IMR-90 (cell line): ENCODE measurements at regions not wholly inside any gene's neighbourhood (a gene's known extent, or its start where the extent isn't known, plus 50 kb on each side); places are given as distances from the start of the nearest gene placed in this dataset.
A peak's percentile ranks its signal among the peaks of the same experiment; 100 is the strongest.

Experiments used
- ATAC-seq: fragments of 200-7000 bp; cut with Tn5 transposase; 2 replicates; pipeline ENCODE4 v1.9.1; 2020; ENCODE audit warnings: low read depth, mild to moderate bottlenecking, moderate library complexity
- BruUV-seq: library from RNA; stranded (reverse); fragments of 400-500 nt; replicated peaks from 2 replicates; lab custom pipeline; 2021; lab: Mats Ljungman, UMichigan
- CTCF ChIA-PET: fragments of 300-600 bp; formaldehyde crosslinking; extraction: SDS; loops from one replicate; lab custom pipeline; 2021; ENCODE audit warnings: antibody characterized with exemption; lab: Yijun Ruan, JAX
- POLR2A ChIA-PET: fragments of 300-600 bp; sonication (Branson Sonifier 250); formaldehyde crosslinking; loops from one replicate; lab custom pipeline; 2022; ENCODE audit warnings: antibody characterized with exemption; ENCODE audit not compliant: unreplicated experiment; lab: Charles Lee
- DNase-seq: peaks from one replicate; pipeline ENCODE4 v3.0.0; 2013
- H2AFZ ChIP-seq: replicated peaks from 2 replicates; pipeline ENCODE3; 2013; ENCODE audit warnings: low read length, mild to moderate bottlenecking; ENCODE audit not compliant: poor library complexity
- H2AK5ac ChIP-seq: 2 replicates; pipeline ENCODE4 v1.6.1; 2013; ENCODE audit warnings: low read depth, low read length, inconsistent platforms
- H2AK9ac ChIP-seq: replicated peaks from 2 replicates; pipeline ENCODE3; 2013; ENCODE audit warnings: mild to moderate bottlenecking, low read depth, low read length, moderate library complexity; ENCODE audit not compliant: poor library complexity
- H2BK120ac ChIP-seq: 2 replicates; pipeline ENCODE4 v1.6.1; 2013; ENCODE audit warnings: low read depth, low read length, inconsistent platforms
- H2BK15ac ChIP-seq: 3 replicates; pipeline ENCODE4 v1.6.1; 2013; ENCODE audit warnings: low read depth, low read length, inconsistent platforms
- H2BK20ac ChIP-seq: 2 replicates; pipeline ENCODE4 v1.6.1; 2013; ENCODE audit warnings: low read depth, mild to moderate bottlenecking, inconsistent platforms, low read length, moderate library complexity
- H2BK5ac ChIP-seq: 2 replicates; pipeline ENCODE4 v1.6.1; 2013; ENCODE audit warnings: mild to moderate bottlenecking, low read depth, low read length, inconsistent platforms; ENCODE audit not compliant: poor library complexity, severe bottlenecking
- H3K14ac ChIP-seq: replicated peaks from 2 replicates; pipeline ENCODE4 v1.6.1; 2013; ENCODE audit warnings: low read depth, low read length, inconsistent platforms
- H3K18ac ChIP-seq: 2 replicates; pipeline ENCODE4 v1.6.1; 2013; ENCODE audit warnings: low read depth, low read length, control low read depth
- H3K23ac ChIP-seq: 2 replicates; pipeline ENCODE4 v1.6.1; 2013; ENCODE audit warnings: low read depth, low read length, inconsistent platforms
- H3K27ac ChIP-seq: 2 replicates; pipeline ENCODE4 v1.5.1; 2013; ENCODE audit warnings: mild to moderate bottlenecking, control low read depth, low read length; ENCODE audit not compliant: insufficient read depth
- H3K27me3 ChIP-seq: 2 replicates; pipeline ENCODE4 v1.6.1; 2013; ENCODE audit warnings: low read length; ENCODE audit not compliant: control insufficient read depth, insufficient read depth
- H3K36me3 ChIP-seq: 2 replicates; pipeline ENCODE4 v1.6.1; 2013; ENCODE audit warnings: low read length, mixed read lengths; ENCODE audit not compliant: control insufficient read depth, insufficient read depth
- H3K4ac ChIP-seq: 2 replicates; pipeline ENCODE4 v1.6.1; 2013; ENCODE audit warnings: low read depth, low read length, inconsistent platforms
- H3K4me1 ChIP-seq: 2 replicates; pipeline ENCODE4 v1.6.1; 2013; ENCODE audit warnings: low read length, mixed read lengths; ENCODE audit not compliant: control insufficient read depth, insufficient read depth
- H3K4me2 ChIP-seq: 2 replicates; pipeline ENCODE4 v1.6.1; 2013; ENCODE audit warnings: low read depth, mild to moderate bottlenecking, control low read depth, low read length, moderate library complexity
- H3K4me3 ChIP-seq: 2 replicates; pipeline ENCODE4 v1.5.1; 2013; ENCODE audit warnings: low read depth, mild to moderate bottlenecking, control low read depth, low read length, moderate library complexity; ENCODE audit not compliant: insufficient read depth
- H3K56ac ChIP-seq: 2 replicates; pipeline ENCODE4 v1.6.1; 2013; ENCODE audit warnings: low read length, inconsistent platforms; ENCODE audit not compliant: insufficient read depth; ENCODE audit errors: extremely low read depth
- H3K79me1 ChIP-seq, 2 experiments: 2 replicates each; pipeline ENCODE4 v1.6.1; 2013; ENCODE audit warnings: low read length in 2 of 2, inconsistent platforms in 1 of 2, low read depth in 1 of 2
- H3K9ac ChIP-seq: 2 replicates; pipeline ENCODE4 v1.6.1; 2013; ENCODE audit warnings: low read depth, low read length, control low read depth
- H3K9me1 ChIP-seq: 2 replicates; pipeline ENCODE4 v1.6.1; 2013; ENCODE audit warnings: low read length, inconsistent platforms; ENCODE audit not compliant: insufficient read depth
- H3K9me3 ChIP-seq: 2 replicates; pipeline ENCODE4 v1.6.1; 2013; ENCODE audit warnings: low read length; ENCODE audit not compliant: control insufficient read depth, insufficient read depth
- H4K20me1 ChIP-seq: 2 replicates; pipeline ENCODE4 v1.6.1; 2013; ENCODE audit warnings: low read length, inconsistent platforms; ENCODE audit not compliant: insufficient read depth
- H4K5ac ChIP-seq: 2 replicates; pipeline ENCODE4 v1.6.1; 2013; ENCODE audit warnings: mild to moderate bottlenecking, low read depth, low read length, control low read depth
- H4K8ac ChIP-seq, 2 experiments: 2 replicates each; pipeline ENCODE4 v1.6.1; 2013; ENCODE audit warnings: low read depth in 2 of 2, low read length in 2 of 2, control low read depth in 1 of 2, inconsistent platforms in 1 of 2
- H4K91ac ChIP-seq: 2 replicates; pipeline ENCODE4 v1.6.1; 2013; ENCODE audit warnings: low read depth, low read length, inconsistent platforms; ENCODE audit not compliant: insufficient read depth
- CHD1 ChIP-seq: IDR thresholded peaks from 2 replicates; pipeline ENCODE4 v1.6.1; 2012; ENCODE audit warnings: low read depth, low read length, improper control_type of control experiment
- MAFK ChIP-seq: IDR thresholded peaks from 2 replicates; pipeline ENCODE4 v1.6.1; 2012; ENCODE audit warnings: low read depth, low read length, improper control_type of control experiment
- MXI1 ChIP-seq: IDR thresholded peaks from 2 replicates; pipeline ENCODE4 v1.6.1; 2012; ENCODE audit warnings: low read depth, mild to moderate bottlenecking, low read length, moderate library complexity, borderline replicate concordance
- RCOR1 ChIP-seq: IDR thresholded peaks from 2 replicates; pipeline ENCODE4 v1.6.1; 2012; ENCODE audit warnings: mild to moderate bottlenecking, low read length, improper control_type of control experiment; ENCODE audit not compliant: insufficient replicate concordance
- SMC3 ChIP-seq: fragments of 150-350 bp; IDR thresholded peaks from 2 replicates; pipeline ENCODE4 v1.6.1; 2016; ENCODE audit warnings: low read depth, mild to moderate bottlenecking, antibody characterized with exemption, low read length, moderate library complexity
- WGBS, 2 experiments: methylation state at CpG; one replicate each; pipeline versions ENCODE4 v1.1.5 to v1.1.7; 2013; ENCODE audit warnings: missing lambda C conversion rate in 2 of 2; ENCODE audit not compliant: insufficient read length in 1 of 2; ENCODE audit errors: extremely low coverage in 2 of 2; 5-methylcytosine and 5-hydroxymethylcytosine counted together
- dilution Hi-C: fragments of 300-500 bp; cut with HindIII; formaldehyde crosslinking; loops from one replicate; pipeline ENCODE4 v1.14.3; 2018; ENCODE audit warnings: low sequenced_read_pairs; ENCODE audit not compliant: unreplicated experiment
- in situ Hi-C: fragments of 300-500 bp; cut with MboI; formaldehyde crosslinking; loops from 3 replicates; pipeline ENCODE4 v1.14.3; 2019; ENCODE audit warnings: low sequenced_read_pairs, inconsistent platforms, mixed read lengths
- intact Hi-C: fragments of 100-400 bp; cut with micrococcal nuclease; formaldehyde crosslinking; loops from 2 replicates; pipeline ENCODE4 v1.10.0; 2022
- TF ChIP-seq, protein P1 (sequence below): conservative IDR thresholded peaks from 2 replicates; pipeline ENCODE4 v1.5.1; 2012; ENCODE audit warnings: mild to moderate bottlenecking, low read depth, low read length, improper control_type of control experiment
- TF ChIP-seq, protein P2 (sequence below): fragments of 150-350 bp; IDR thresholded peaks from 2 replicates; pipeline ENCODE4 v1.6.1; 2016; ENCODE audit warnings: low read depth, mild to moderate bottlenecking, low read length, moderate library complexity, borderline replicate concordance

DNA sequence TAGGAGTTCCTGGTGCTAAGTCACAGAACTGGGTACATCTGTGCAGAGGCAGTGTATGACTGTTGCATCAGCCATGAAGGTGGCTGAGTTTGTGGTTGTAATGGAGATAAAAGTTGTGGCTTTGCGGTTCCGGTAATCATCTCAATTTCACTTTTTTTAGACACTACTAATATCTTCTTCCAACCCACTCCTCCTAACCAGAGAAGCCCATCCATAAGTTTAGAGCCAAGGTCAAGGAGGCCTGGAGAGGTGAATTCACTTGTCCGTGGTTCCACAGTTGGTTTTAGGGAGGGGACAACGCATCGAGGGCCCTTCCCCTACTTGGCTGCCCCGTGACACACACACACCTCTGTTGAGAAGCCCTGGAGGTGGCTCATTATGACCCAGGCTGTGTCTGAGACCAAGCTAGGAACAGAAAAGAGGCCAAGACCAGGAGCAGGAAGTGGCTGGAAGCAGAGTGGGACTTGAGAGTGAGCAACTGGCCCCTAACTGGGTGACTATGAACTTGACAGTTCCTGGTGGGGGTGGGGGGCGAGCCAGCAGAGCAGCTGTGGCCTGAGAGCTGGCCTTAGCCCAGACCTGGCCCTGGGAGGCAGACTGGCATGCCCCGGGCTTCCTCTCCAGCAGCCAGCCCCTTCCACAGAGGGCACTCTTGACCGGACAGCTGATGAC, 66.8 kb upstream of the COL13A1 start:
- H3K23ac ChIP-seq, result 0 out of 2 replicates have a peak overlapping the region, but pooled peaks have one; percentile 10
- H3K4ac ChIP-seq, result peak overlapping the region; percentile 19
- H4K5ac ChIP-seq, result no peak overlapping the region; the same call in 1 of the 2 replicates
- H3K79me1 ChIP-seq, result no peaks in the 10 kb centered on the region; a peak in 1 of 4 replicates
- ChIA-PET CTCF (no interaction called here), POLR2A (interaction anchor here (0.6 kb wide), 1 partner anchor 930 kb away, joined by 11 read pairs; no protein-coding TSS in a partner anchor)
- H3K27ac ChIP-seq, result no peak overlapping the region
- TF ChIP-seq CHD1 (no peak), MXI1 (no peak), RCOR1 (no peak), MAFK (no peak), SMC3 (no peak)
- TF ChIP-seq, protein P1, sequence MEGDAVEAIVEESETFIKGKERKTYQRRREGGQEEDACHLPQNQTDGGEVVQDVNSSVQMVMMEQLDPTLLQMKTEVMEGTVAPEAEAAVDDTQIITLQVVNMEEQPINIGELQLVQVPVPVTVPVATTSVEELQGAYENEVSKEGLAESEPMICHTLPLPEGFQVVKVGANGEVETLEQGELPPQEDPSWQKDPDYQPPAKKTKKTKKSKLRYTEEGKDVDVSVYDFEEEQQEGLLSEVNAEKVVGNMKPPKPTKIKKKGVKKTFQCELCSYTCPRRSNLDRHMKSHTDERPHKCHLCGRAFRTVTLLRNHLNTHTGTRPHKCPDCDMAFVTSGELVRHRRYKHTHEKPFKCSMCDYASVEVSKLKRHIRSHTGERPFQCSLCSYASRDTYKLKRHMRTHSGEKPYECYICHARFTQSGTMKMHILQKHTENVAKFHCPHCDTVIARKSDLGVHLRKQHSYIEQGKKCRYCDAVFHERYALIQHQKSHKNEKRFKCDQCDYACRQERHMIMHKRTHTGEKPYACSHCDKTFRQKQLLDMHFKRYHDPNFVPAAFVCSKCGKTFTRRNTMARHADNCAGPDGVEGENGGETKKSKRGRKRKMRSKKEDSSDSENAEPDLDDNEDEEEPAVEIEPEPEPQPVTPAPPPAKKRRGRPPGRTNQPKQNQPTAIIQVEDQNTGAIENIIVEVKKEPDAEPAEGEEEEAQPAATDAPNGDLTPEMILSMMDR, result no peak
- TF ChIP-seq, protein P2, sequence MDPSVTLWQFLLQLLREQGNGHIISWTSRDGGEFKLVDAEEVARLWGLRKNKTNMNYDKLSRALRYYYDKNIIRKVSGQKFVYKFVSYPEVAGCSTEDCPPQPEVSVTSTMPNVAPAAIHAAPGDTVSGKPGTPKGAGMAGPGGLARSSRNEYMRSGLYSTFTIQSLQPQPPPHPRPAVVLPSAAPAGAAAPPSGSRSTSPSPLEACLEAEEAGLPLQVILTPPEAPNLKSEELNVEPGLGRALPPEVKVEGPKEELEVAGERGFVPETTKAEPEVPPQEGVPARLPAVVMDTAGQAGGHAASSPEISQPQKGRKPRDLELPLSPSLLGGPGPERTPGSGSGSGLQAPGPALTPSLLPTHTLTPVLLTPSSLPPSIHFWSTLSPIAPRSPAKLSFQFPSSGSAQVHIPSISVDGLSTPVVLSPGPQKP, result no peak
- H3K14ac ChIP-seq, result peak overlapping the region; percentile 61
- no peak overlapping the region for H3K9ac ChIP-seq
- 92% methylated on average over 2 of the region's 9 CpGs; no CpG with 5 or more reads in 1 of the 2 experiments for WGBS, 2 experiments
- H3K36me3 ChIP-seq, result no peaks in the 10 kb centered on the region
- H3K4me3 ChIP-seq, result no peak overlapping the region
- peaks cover 4% of the 10 kb centered on the region; the same call in 1 of the 2 replicates for H4K20me1 ChIP-seq
- peak overlapping the region; percentile 51; the same call in 1 of the 2 replicates for H4K91ac ChIP-seq
- H3K4me2 ChIP-seq, result no peak overlapping the region
- H2BK120ac ChIP-seq, result peak overlapping the region; percentile 21
- dilution Hi-C loops, result no loop called here
- H2AK5ac ChIP-seq, result peak overlapping the region; percentile 84; the same call in 1 of the 2 replicates
- peak overlapping the region; percentile 48; the same call in 1 of the 2 replicates for H2BK20ac ChIP-seq
- ATAC-seq (no peak), DNase-seq (no peak)
- peaks cover 34% of the 10 kb centered on the region for H3K9me1 ChIP-seq
- in situ Hi-C loops, result no loop called here
- peak overlapping the region in 1 of 2 experiments; percentile 54; a peak in 2 of 4 replicates for H4K8ac ChIP-seq
- peak overlapping the region; percentile 10 for H2AK9ac ChIP-seq
- H3K9me3 ChIP-seq, result no peaks in the 10 kb centered on the region
- peak overlapping the region; percentile 23 for H2AFZ ChIP-seq
- intact Hi-C loops, result loop anchor here (5.0 kb wide), 1 partner anchor 177 kb away; no protein-coding TSS in a partner anchor
- no peak overlapping the region for H2BK5ac ChIP-seq
- no peaks in the 10 kb centered on the region for H3K27me3 ChIP-seq
- no TSS peak for BruUV-seq
- H3K56ac ChIP-seq, result no peak overlapping the region
- peaks cover 46% of the 10 kb centered on the region for H3K4me1 ChIP-seq
- H2BK15ac ChIP-seq, result peak overlapping the region; percentile 12; the same call in 1 of the 3 replicates
- H3K18ac ChIP-seq, result 0 out of 2 replicates have a peak overlapping the region, but pooled peaks have one; percentile 8
